ENCODE measurements at regions not wholly inside any gene's neighbourhood (a gene's known extent, or its start where the extent isn't known, plus 50 kb on each side); places are given as distances from the start of the nearest gene placed in this dataset.

DNA sequence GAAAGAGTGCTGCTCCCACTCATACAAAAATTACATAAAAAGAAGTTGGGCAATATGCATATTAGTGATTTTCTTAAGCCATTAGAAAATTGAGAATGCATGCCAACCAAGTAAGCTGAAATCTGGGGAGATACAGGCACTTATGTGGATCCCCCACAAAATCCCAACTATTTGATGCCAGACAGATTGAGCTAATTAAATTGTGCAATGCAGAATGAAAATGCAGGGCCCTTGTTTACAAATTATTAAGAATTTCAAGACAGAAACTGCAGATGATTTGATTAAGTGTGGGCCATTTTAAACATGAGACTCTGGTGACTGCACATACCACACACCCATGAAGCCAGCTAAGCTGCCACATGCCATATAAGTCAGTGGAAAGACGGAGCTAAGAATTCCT lies 554.5 kb downstream of the CBLN2 start:
- TF ChIP-seq, protein P1, sequence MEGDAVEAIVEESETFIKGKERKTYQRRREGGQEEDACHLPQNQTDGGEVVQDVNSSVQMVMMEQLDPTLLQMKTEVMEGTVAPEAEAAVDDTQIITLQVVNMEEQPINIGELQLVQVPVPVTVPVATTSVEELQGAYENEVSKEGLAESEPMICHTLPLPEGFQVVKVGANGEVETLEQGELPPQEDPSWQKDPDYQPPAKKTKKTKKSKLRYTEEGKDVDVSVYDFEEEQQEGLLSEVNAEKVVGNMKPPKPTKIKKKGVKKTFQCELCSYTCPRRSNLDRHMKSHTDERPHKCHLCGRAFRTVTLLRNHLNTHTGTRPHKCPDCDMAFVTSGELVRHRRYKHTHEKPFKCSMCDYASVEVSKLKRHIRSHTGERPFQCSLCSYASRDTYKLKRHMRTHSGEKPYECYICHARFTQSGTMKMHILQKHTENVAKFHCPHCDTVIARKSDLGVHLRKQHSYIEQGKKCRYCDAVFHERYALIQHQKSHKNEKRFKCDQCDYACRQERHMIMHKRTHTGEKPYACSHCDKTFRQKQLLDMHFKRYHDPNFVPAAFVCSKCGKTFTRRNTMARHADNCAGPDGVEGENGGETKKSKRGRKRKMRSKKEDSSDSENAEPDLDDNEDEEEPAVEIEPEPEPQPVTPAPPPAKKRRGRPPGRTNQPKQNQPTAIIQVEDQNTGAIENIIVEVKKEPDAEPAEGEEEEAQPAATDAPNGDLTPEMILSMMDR (IDR thresholded peaks at IDR 0.05) = no peak
- TF ChIP-seq EP300 (IDR thresholded peaks at IDR 0.05) = no peak

Measured in suprapubic skin (tissue), 3 donors.